ENCODE measurements at regions not wholly inside any gene's neighbourhood (a gene's known extent, or its start where the extent isn't known, plus 50 kb on each side); places are given as distances from the start of the nearest gene placed in this dataset.
"Not testable (repeated sequence)": the region's sequence is repeated elsewhere in the genome, so short reads cannot be mapped to it uniquely, and the experiment has no call there.

- H3K36me3 ChIP-seq (ENCODE audit: control insufficient read depth, insufficient read depth, low read length); H3K4me1 ChIP-seq; H3K27ac Mint-ChIP-seq (ENCODE audit: unreplicated experiment); H3K4me3 Mint-ChIP-seq (ENCODE audit: unreplicated experiment); CTCF ChIA-PET; H3K4me3 ChIP-seq (ENCODE audit: low read depth, low read length); H3K27me3 ChIP-seq (replicated peaks; ENCODE audit: control insufficient read depth, insufficient read depth, low read length); BruUV-seq (replicated peaks); H3K4me1 Mint-ChIP-seq (ENCODE audit: low read depth, unreplicated experiment); POLR2A ChIA-PET; intact Hi-C loops (cut with micrococcal nuclease; ENCODE audit: unreplicated experiment); H3K9me3 Mint-ChIP-seq (ENCODE audit: unreplicated experiment); H3K9me3 ChIP-seq; H3K27me3 Mint-ChIP-seq (ENCODE audit: insufficient read depth, unreplicated experiment); H3K36me3 Mint-ChIP-seq (ENCODE audit: insufficient read depth, unreplicated experiment); DNase-seq: not testable (repeated sequence)
These were observed 198.1 kb downstream of the NPIPA7 start for GRCh38 chr16:16577062-16577461.

DNA sequence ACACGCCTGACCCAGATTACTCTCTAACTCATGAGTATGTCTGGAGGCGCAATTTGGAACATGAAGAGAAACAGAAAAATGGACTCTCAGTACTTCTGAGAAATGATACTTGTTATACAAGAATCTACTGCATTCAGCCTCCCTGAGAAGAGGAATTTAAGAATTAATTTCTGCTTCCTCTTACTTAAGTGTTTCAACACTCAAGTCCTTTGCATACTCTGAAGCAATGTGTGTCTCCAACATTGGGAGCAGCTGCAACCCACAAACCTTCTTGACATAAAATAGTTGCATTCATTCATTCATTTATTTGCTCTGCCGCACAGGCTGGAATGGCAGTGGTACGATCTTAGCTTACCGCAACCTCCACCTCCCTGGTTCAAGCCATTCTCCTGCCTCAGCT, 199.8 kb downstream of the NPIPA7 start:
- H3K36me3 Mint-ChIP-seq (ENCODE audit: insufficient read depth, unreplicated experiment) = no peaks in the 10 kb centered on the region
- no peaks in the 10 kb centered on the region for H3K9me3 ChIP-seq
- intact Hi-C loops (cut with micrococcal nuclease; ENCODE audit: unreplicated experiment) = no loop called here
- H3K4me3 ChIP-seq (ENCODE audit: low read depth, low read length) = no peak overlapping the region
- POLR2A ChIA-PET = no interaction called here
- H3K27me3 Mint-ChIP-seq (ENCODE audit: insufficient read depth, unreplicated experiment) = no peaks in the 10 kb centered on the region
- H3K27ac Mint-ChIP-seq (ENCODE audit: unreplicated experiment) = no peak overlapping the region
- no peaks in the 10 kb centered on the region for H3K36me3 ChIP-seq (ENCODE audit: control insufficient read depth, insufficient read depth, low read length)
- CTCF ChIA-PET = no interaction called here
- no peak overlapping the region for H3K4me3 Mint-ChIP-seq (ENCODE audit: unreplicated experiment)
- H3K9me3 Mint-ChIP-seq (ENCODE audit: unreplicated experiment) = no peaks in the 10 kb centered on the region
- H3K27me3 ChIP-seq (replicated peaks; ENCODE audit: control insufficient read depth, insufficient read depth, low read length) = no peaks in the 10 kb centered on the region
- H3K4me1 Mint-ChIP-seq (ENCODE audit: low read depth, unreplicated experiment) = no peaks in the 10 kb centered on the region
- no TSS peak for BruUV-seq (replicated peaks)
- H3K4me1 ChIP-seq = no peaks in the 10 kb centered on the region
- DNase-seq = no peak
- TF ChIP-seq, protein P1, sequence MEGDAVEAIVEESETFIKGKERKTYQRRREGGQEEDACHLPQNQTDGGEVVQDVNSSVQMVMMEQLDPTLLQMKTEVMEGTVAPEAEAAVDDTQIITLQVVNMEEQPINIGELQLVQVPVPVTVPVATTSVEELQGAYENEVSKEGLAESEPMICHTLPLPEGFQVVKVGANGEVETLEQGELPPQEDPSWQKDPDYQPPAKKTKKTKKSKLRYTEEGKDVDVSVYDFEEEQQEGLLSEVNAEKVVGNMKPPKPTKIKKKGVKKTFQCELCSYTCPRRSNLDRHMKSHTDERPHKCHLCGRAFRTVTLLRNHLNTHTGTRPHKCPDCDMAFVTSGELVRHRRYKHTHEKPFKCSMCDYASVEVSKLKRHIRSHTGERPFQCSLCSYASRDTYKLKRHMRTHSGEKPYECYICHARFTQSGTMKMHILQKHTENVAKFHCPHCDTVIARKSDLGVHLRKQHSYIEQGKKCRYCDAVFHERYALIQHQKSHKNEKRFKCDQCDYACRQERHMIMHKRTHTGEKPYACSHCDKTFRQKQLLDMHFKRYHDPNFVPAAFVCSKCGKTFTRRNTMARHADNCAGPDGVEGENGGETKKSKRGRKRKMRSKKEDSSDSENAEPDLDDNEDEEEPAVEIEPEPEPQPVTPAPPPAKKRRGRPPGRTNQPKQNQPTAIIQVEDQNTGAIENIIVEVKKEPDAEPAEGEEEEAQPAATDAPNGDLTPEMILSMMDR (IDR thresholded peaks at IDR 0.05; ENCODE audit: insufficient read depth in 1 of 2, low read depth in 1 of 2, low read length in 1 of 2, severe bottlenecking in 1 of 2, unreplicated experiment in 1 of 2) = no peak

DNA sequence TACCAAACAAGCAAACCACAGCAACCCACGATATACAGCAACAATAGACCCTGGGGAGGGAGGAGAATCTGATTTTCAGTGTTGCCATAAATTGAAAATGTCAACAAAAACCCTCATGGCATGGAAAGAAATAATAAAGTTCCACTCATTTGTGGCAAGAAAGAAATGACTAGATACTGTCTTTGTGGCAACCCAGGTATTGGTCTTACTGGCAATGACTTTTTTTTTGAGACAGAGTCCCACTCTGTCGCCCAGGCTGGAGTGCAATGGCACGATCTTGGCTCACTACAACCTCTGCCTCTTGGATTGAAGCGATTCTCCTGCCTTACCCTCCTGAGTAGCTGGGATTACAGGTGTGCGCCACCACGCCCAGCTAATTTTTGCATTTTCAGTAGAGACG, 204.0 kb downstream of the NPIPA7 start:
- H3K27me3 Mint-ChIP-seq (ENCODE audit: insufficient read depth, unreplicated experiment); H3K36me3 ChIP-seq (ENCODE audit: control insufficient read depth, insufficient read depth, low read length); DNase-seq; CTCF ChIA-PET; H3K4me1 ChIP-seq; BruUV-seq (replicated peaks); H3K27ac Mint-ChIP-seq (ENCODE audit: unreplicated experiment); POLR2A ChIA-PET; H3K27me3 ChIP-seq (replicated peaks; ENCODE audit: control insufficient read depth, insufficient read depth, low read length); intact Hi-C loops (cut with micrococcal nuclease; ENCODE audit: unreplicated experiment); H3K4me3 Mint-ChIP-seq (ENCODE audit: unreplicated experiment); H3K4me3 ChIP-seq (ENCODE audit: low read depth, low read length); H3K36me3 Mint-ChIP-seq (ENCODE audit: insufficient read depth, unreplicated experiment); H3K9me3 ChIP-seq; H3K4me1 Mint-ChIP-seq (ENCODE audit: low read depth, unreplicated experiment); H3K9me3 Mint-ChIP-seq (ENCODE audit: unreplicated experiment): not testable (repeated sequence)

DNA sequence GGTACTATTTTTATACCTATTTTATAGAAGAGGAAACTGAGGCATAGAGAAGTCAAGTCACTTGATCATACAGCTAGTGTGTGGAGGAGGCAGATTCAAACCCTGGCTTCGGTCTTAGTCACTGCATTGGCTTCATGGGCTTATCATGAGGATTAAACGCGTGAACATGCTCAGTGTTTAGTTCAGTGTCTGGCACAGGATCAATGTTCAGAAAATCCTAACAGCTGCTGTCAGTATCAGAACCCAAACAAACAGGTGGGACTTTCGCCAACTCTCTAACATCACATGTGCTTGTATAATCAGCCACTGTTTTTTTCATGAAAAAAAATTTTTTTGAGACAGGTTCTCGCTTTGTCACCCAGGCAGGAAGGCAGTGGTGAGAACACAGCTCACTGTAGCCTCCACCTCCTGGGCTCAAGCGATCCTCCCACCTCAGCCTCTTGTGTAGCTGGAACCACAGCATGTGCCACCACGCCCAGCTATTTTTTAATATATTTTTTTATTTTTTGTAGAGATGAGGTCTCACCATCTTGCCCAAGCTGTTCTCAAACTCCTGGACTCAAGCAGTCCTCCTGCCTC, 207.2 kb downstream of the NPIPA7 start:
- H3K27me3 ChIP-seq (replicated peaks; ENCODE audit: control insufficient read depth, insufficient read depth, low read length); H3K27me3 Mint-ChIP-seq (ENCODE audit: insufficient read depth, unreplicated experiment); BruUV-seq (replicated peaks); H3K36me3 ChIP-seq (ENCODE audit: control insufficient read depth, insufficient read depth, low read length); H3K4me3 ChIP-seq (ENCODE audit: low read depth, low read length); POLR2A ChIA-PET; H3K4me3 Mint-ChIP-seq (ENCODE audit: unreplicated experiment); H3K4me1 Mint-ChIP-seq (ENCODE audit: low read depth, unreplicated experiment); DNase-seq; H3K9me3 Mint-ChIP-seq (ENCODE audit: unreplicated experiment); H3K9me3 ChIP-seq; H3K4me1 ChIP-seq; H3K27ac Mint-ChIP-seq (ENCODE audit: unreplicated experiment); intact Hi-C loops (cut with micrococcal nuclease; ENCODE audit: unreplicated experiment); H3K36me3 Mint-ChIP-seq (ENCODE audit: insufficient read depth, unreplicated experiment): not testable (repeated sequence)
- CTCF ChIA-PET = interaction anchor here (0.7 kb wide), 1 partner anchor 771 kb away, joined by 4 read pairs; no protein-coding TSS in a partner anchor

DNA sequence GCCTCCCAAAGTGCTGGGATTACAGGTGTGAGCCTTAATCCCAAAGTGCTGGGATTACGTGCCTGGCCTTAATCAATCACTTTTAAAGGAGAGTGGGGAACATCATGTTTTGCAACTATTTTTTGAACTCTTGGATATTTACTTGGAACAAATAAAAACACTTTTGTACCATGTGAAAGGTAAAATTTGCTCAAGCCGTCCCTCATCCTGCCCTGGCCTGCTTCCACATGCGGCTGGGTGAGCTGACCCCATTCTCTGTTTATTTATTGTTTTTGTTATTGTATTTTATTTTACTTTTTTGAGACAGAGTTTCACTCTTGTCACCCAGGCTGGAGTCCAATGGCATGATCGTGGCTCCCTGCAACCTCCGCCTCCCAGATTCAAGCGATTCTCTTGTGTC, 208.0 kb downstream of the NPIPA7 start:
- H3K36me3 ChIP-seq (ENCODE audit: control insufficient read depth, insufficient read depth, low read length); H3K27ac Mint-ChIP-seq (ENCODE audit: unreplicated experiment); H3K4me1 Mint-ChIP-seq (ENCODE audit: low read depth, unreplicated experiment); POLR2A ChIA-PET; H3K4me3 ChIP-seq (ENCODE audit: low read depth, low read length); H3K9me3 ChIP-seq; H3K4me3 Mint-ChIP-seq (ENCODE audit: unreplicated experiment); H3K4me1 ChIP-seq; DNase-seq; intact Hi-C loops (cut with micrococcal nuclease; ENCODE audit: unreplicated experiment); H3K27me3 ChIP-seq (replicated peaks; ENCODE audit: control insufficient read depth, insufficient read depth, low read length); CTCF ChIA-PET; H3K9me3 Mint-ChIP-seq (ENCODE audit: unreplicated experiment); BruUV-seq (replicated peaks); H3K36me3 Mint-ChIP-seq (ENCODE audit: insufficient read depth, unreplicated experiment); H3K27me3 Mint-ChIP-seq (ENCODE audit: insufficient read depth, unreplicated experiment): not testable (repeated sequence)

DNA sequence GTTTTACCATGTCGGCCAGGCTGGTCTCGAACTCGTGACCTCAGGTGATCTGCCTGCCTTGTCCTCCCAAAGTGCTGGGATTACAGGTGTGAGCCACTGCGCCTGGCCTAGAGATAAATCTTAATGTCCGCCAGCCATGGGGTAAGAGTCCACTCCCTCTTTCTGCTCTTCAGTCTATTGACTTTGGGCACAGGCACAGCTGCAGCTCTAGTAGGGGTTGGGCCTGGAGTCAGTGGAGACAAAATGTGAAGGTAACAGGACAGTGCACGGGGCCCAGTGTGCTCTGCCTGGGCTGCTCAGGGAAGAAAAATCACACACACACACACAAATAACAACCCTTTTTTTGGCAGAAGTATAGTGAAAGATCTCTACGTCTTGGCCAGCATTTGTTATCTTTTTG, 209.5 kb downstream of the NPIPA7 start:
- H3K27me3 Mint-ChIP-seq (ENCODE audit: insufficient read depth, unreplicated experiment); CTCF ChIA-PET; BruUV-seq (replicated peaks): not testable (repeated sequence)

More for the DNA sequence above, 209.5 kb downstream of the NPIPA7 start:
- H3K36me3 Mint-ChIP-seq (ENCODE audit: insufficient read depth, unreplicated experiment); H3K9me3 ChIP-seq; DNase-seq; H3K4me1 Mint-ChIP-seq (ENCODE audit: low read depth, unreplicated experiment); intact Hi-C loops (cut with micrococcal nuclease; ENCODE audit: unreplicated experiment); H3K27me3 ChIP-seq (replicated peaks; ENCODE audit: control insufficient read depth, insufficient read depth, low read length); POLR2A ChIA-PET; H3K36me3 ChIP-seq (ENCODE audit: control insufficient read depth, insufficient read depth, low read length); H3K4me1 ChIP-seq; H3K4me3 ChIP-seq (ENCODE audit: low read depth, low read length); H3K27ac Mint-ChIP-seq (ENCODE audit: unreplicated experiment); H3K4me3 Mint-ChIP-seq (ENCODE audit: unreplicated experiment); H3K9me3 Mint-ChIP-seq (ENCODE audit: unreplicated experiment): not testable (repeated sequence)
